Embryonic facial prominence (tissue), 1 donor: ENCODE measurements at regions not wholly inside any gene's neighbourhood (a gene's known extent, or its start where the extent isn't known, plus 50 kb on each side); places are given as distances from the start of the nearest gene placed in this dataset.

Experiments used
- DNase-seq: peaks from one replicate; pipeline ENCODE4 v3.0.0-alpha.2; 2016; ENCODE audit errors: extremely low spot score

- no peak for DNase-seq
Measured at GRCh38 chr20:48181261-48181935, 396.1 kb upstream of the SULF2 start.

- DNase-seq: no peak
Measured at GRCh38 chr20:48180618-48181017, 395.3 kb upstream of the SULF2 start.

GRCh38 chr20:48180024-48180423, 394.7 kb upstream of the SULF2 start:
- no peak for DNase-seq

GRCh38 chr20:48178633-48179032, 393.4 kb upstream of the SULF2 start:
- DNase-seq: no peak

GRCh38 chr20:48177058-48177457, 391.8 kb upstream of the SULF2 start:
- no peak for DNase-seq

- DNase-seq: no peak
Measured at GRCh38 chr20:48176139-48176538, 390.9 kb upstream of the SULF2 start.

GRCh38 chr20:48175261-48175660, 390.0 kb upstream of the SULF2 start:
- no peak for DNase-seq

GRCh38 chr20:48172357-48172702, 387.0 kb upstream of the SULF2 start:
- DNase-seq: no peak

- DNase-seq: no peak
Measured at GRCh38 chr20:48171626-48172356, 386.5 kb upstream of the SULF2 start.

- no peak for DNase-seq
Measured at GRCh38 chr20:48171071-48171470, 385.8 kb upstream of the SULF2 start.

GRCh38 chr20:48170625-48171024, 385.3 kb upstream of the SULF2 start:
- no peak for DNase-seq

- no peak for DNase-seq
Measured at GRCh38 chr20:48169650-48170225, 384.5 kb upstream of the SULF2 start.

GRCh38 chr20:48166082-48166835, 381.0 kb upstream of the SULF2 start:
- DNase-seq: no peak

- DNase-seq: no peak
Measured at GRCh38 chr20:48165401-48165685, 380.1 kb upstream of the SULF2 start.

GRCh38 chr20:48164566-48165400, 379.5 kb upstream of the SULF2 start:
- no peak for DNase-seq

GRCh38 chr20:48164034-48164433, 378.8 kb upstream of the SULF2 start:
- no peak for DNase-seq

GRCh38 chr20:48163505-48163904, 378.2 kb upstream of the SULF2 start:
- no peak for DNase-seq

GRCh38 chr20:48162621-48163020, 377.3 kb upstream of the SULF2 start:
- no peak for DNase-seq

GRCh38 chr20:48159145-48160008, 374.1 kb upstream of the SULF2 start:
- DNase-seq: no peak

- DNase-seq: no peak
Measured at GRCh38 chr20:48158014-48158413, 372.7 kb upstream of the SULF2 start.
